Muscle of leg (tissue), 3 donors: ENCODE measurements at regions not wholly inside any gene's neighbourhood (a gene's known extent, or its start where the extent isn't known, plus 50 kb on each side); places are given as distances from the start of the nearest gene placed in this dataset.

Experiments used
- DNase-seq: peaks from one replicate; pipeline ENCODE4 v3.0.0; 2013
- H3K27ac ChIP-seq: one replicate; pipeline ENCODE4 v1.5.1; 2013; ENCODE audit warnings: mild to moderate bottlenecking, low read length, control low read depth
- H3K27me3 ChIP-seq: one replicate; pipeline ENCODE4 v1.6.1; 2013; ENCODE audit warnings: low read length; ENCODE audit not compliant: control insufficient read depth, insufficient read depth
- H3K36me3 ChIP-seq: one replicate; pipeline ENCODE4 v1.6.1; 2013; ENCODE audit warnings: low read length; ENCODE audit not compliant: control insufficient read depth, insufficient read depth
- H3K4me1 ChIP-seq: one replicate; pipeline ENCODE4 v1.6.1; 2013; ENCODE audit warnings: low read length; ENCODE audit not compliant: control insufficient read depth, insufficient read depth
- H3K4me3 ChIP-seq: one replicate; pipeline ENCODE4 v1.5.1; 2013; ENCODE audit warnings: low read length, control low read depth
- H3K9me3 ChIP-seq: replicated peaks from 2 replicates; pipeline ENCODE4 v1.6.1; 2013; ENCODE audit warnings: low read depth, low read length; ENCODE audit not compliant: control insufficient read depth
- WGBS: methylation state at CpG from one replicate; pipeline ENCODE4 v1.1.5; 2013; ENCODE audit warnings: missing lambda C conversion rate; ENCODE audit not compliant: insufficient coverage; 5-methylcytosine and 5-hydroxymethylcytosine counted together

- WGBS: 80% methylated on average over 1 of the region's 1 CpG
- Histone ChIP-seq H3K36me3 (no peaks in the 10 kb centered on the region), H3K27me3 (no peaks in the 10 kb centered on the region), H3K4me3 (no peak overlapping the region), H3K9me3 (no peaks in the 10 kb centered on the region), H3K4me1 (peaks cover 3% of the 10 kb centered on the region), H3K27ac (no peak overlapping the region)
- DNase-seq: no peak
These were observed 516.7 kb downstream of the TXNL1 start for GRCh38 chr18:56121669-56122068.

GRCh38 chr18:56120782-56121181 is 517.6 kb downstream of the TXNL1 start:
- DNase-seq: no peak
- H3K4me1 ChIP-seq: peaks cover 3% of the 10 kb centered on the region
- WGBS: no CpG with 5 or more reads among the region's 3 CpGs
- H3K27me3 ChIP-seq: no peaks in the 10 kb centered on the region
- no peak overlapping the region for H3K27ac ChIP-seq
- H3K4me3 ChIP-seq: no peak overlapping the region
- H3K36me3 ChIP-seq: no peaks in the 10 kb centered on the region
- no peaks in the 10 kb centered on the region for H3K9me3 ChIP-seq

- H3K27me3 ChIP-seq: no peaks in the 10 kb centered on the region
These were observed 518.7 kb downstream of the TXNL1 start for GRCh38 chr18:56119681-56120080.

GRCh38 chr18:56118422-56118821 is 520.0 kb downstream of the TXNL1 start:
- H3K4me1 ChIP-seq: peaks cover 3% of the 10 kb centered on the region
- H3K9me3 ChIP-seq: no peaks in the 10 kb centered on the region
- WGBS: no CpG with 5 or more reads among the region's 2 CpGs
- H3K36me3 ChIP-seq: no peaks in the 10 kb centered on the region
- no peaks in the 10 kb centered on the region for H3K27me3 ChIP-seq
- no peak overlapping the region for H3K27ac ChIP-seq
- no peak for DNase-seq
- H3K4me3 ChIP-seq: no peak overlapping the region

More at GRCh38 chr18:56119681-56120080, 518.7 kb downstream of the TXNL1 start:
- WGBS: no CpG with 5 or more reads among the region's 4 CpGs
- no peak for DNase-seq
- no peak overlapping the region for H3K27ac ChIP-seq
- no peaks in the 10 kb centered on the region for H3K9me3 ChIP-seq
- H3K4me1 ChIP-seq: peaks cover 3% of the 10 kb centered on the region
- no peak overlapping the region for H3K4me3 ChIP-seq
- H3K36me3 ChIP-seq: no peaks in the 10 kb centered on the region

- H3K4me1 ChIP-seq: peaks cover 3% of the 10 kb centered on the region
- no peaks in the 10 kb centered on the region for H3K27me3 ChIP-seq
- H3K36me3 ChIP-seq: no peaks in the 10 kb centered on the region
- WGBS: 61% methylated on average over 2 of the region's 6 CpGs
- no peak overlapping the region for H3K4me3 ChIP-seq
- no peak for DNase-seq
- no peak overlapping the region for H3K27ac ChIP-seq
- H3K9me3 ChIP-seq: no peaks in the 10 kb centered on the region
These were observed 523.0 kb downstream of the TXNL1 start for GRCh38 chr18:56115071-56116015.

GRCh38 chr18:56112984-56113383 is 525.0 kb upstream of the TCF4 start:
- no CpG with 5 or more reads among the region's 1 CpG for WGBS
- peaks cover 3% of the 10 kb centered on the region for H3K4me1 ChIP-seq
- no peak for DNase-seq
- H3K27me3 ChIP-seq: no peaks in the 10 kb centered on the region
- no peaks in the 10 kb centered on the region for H3K9me3 ChIP-seq
- H3K27ac ChIP-seq: no peak overlapping the region
- no peaks in the 10 kb centered on the region for H3K36me3 ChIP-seq
- no peak overlapping the region for H3K4me3 ChIP-seq

GRCh38 chr18:56112013-56112749 is 524.2 kb upstream of the TCF4 start:
- WGBS: no CpG with 5 or more reads among the region's 6 CpGs
- no peak for DNase-seq
- Histone ChIP-seq H3K27ac (no peak overlapping the region), H3K27me3 (no peaks in the 10 kb centered on the region), H3K4me1 (peaks cover under 1% of the 10 kb centered on the region), H3K4me3 (no peak overlapping the region), H3K36me3 (no peaks in the 10 kb centered on the region), H3K9me3 (no peaks in the 10 kb centered on the region)

GRCh38 chr18:56109757-56110156 is 521.8 kb upstream of the TCF4 start:
- no peaks in the 10 kb centered on the region for H3K36me3 ChIP-seq
- H3K27ac ChIP-seq: no peak overlapping the region
- WGBS: no CpG with 5 or more reads among the region's 5 CpGs
- H3K27me3 ChIP-seq: no peaks in the 10 kb centered on the region
- peaks cover 5% of the 10 kb centered on the region for H3K9me3 ChIP-seq
- no peak for DNase-seq
- no peak overlapping the region for H3K4me3 ChIP-seq
- H3K4me1 ChIP-seq: no peaks in the 10 kb centered on the region

GRCh38 chr18:56108478-56109367 is 520.7 kb upstream of the TCF4 start:
- Histone ChIP-seq H3K4me3 (no peak overlapping the region), H3K36me3 (no peaks in the 10 kb centered on the region), H3K9me3 (peaks cover 7% of the 10 kb centered on the region), H3K4me1 (no peaks in the 10 kb centered on the region), H3K27me3 (no peaks in the 10 kb centered on the region), H3K27ac (no peak overlapping the region)
- DNase-seq: peak; percentile 48
- WGBS: 79% methylated on average over 2 of the region's 4 CpGs
